NCI-H446 treated with DMSO at 0.1 percent for 48 hours (cell line): ENCODE measurements at regions not wholly inside any gene's neighbourhood (a gene's known extent, or its start where the extent isn't known, plus 50 kb on each side); places are given as distances from the start of the nearest gene placed in this dataset.
"Not testable (repeated sequence)": the region's sequence is repeated elsewhere in the genome, so short reads cannot be mapped to it uniquely, and the experiment has no call there.

Experiments
- DNase-seq: peaks from one replicate; lab custom pipeline; 2025; lab: John Stamatoyannopoulos, UW

DNA sequence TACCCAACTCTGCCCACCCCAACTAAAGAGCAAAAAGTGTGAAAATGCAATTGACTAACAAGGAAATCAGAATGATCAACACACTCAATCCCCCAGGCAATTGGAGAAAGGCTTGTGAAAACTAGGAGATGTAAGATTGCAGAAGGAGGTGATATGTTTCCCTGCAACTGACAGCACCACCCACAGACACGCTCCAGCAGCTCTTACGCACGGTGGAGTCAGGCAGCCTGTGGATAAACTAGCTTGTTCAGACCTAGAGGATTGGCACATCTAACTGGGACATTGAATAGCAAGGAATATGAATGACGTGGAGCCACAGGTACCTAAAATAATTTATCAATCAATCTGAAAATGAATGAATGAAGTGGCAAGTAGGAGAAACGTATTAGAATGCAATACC is 125.7 kb upstream of the MYO3A start:
- DNase-seq = no peak

GRCh38 chr10:25811052-25811685 is 122.9 kb upstream of the MYO3A start:
- DNase-seq = no peak

- DNase-seq = no peak
Observed at GRCh38 chr10:25813511-25813910, 120.5 kb upstream of the MYO3A start.

DNA sequence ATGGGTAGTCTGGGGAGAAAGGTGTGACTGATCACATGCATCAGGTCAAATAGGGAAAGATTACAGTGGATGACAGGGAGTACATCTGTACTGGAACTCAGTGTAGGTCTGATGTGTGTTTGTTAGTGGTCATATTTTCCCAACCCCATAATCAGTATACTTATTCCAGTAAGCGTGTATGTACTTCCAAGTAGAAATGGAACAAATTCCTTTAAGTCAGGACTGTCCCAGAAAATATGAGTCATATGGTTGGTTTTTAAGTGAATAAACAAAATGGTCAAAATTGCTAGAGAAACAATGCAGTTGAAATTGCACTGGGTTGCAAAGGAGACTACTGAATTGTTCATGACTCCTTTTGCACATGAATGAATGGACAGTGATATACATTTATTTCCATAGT is 118.8 kb upstream of the MYO3A start:
- no peak for DNase-seq

- no peak for DNase-seq
Observed at GRCh38 chr10:25815999-25816768, 117.8 kb upstream of the MYO3A start.

- no peak for DNase-seq
Observed at GRCh38 chr10:25817200-25817599, 116.8 kb upstream of the MYO3A start.

GRCh38 chr10:25818751-25819150 is 115.3 kb upstream of the MYO3A start:
- no peak for DNase-seq

DNA sequence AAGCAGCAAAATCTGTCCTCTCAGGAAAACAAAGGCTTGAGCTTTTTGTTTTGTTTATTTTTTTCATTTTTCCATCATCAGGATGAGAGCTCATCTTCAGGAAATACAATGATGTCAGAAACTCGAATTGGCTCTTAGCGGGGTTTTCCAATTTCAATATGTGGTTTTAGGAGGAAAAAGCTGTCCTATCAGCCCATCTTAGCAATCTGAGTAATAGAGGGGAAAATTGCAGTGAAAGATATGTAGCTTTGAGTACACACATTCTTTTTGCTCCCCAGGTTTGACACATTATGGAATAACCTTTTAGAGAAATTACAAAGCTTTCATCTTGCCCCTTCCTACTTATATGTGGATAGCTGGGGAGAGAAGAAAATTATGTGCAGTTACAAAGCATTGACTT is 113.6 kb upstream of the MYO3A start:
- no peak for DNase-seq

DNA sequence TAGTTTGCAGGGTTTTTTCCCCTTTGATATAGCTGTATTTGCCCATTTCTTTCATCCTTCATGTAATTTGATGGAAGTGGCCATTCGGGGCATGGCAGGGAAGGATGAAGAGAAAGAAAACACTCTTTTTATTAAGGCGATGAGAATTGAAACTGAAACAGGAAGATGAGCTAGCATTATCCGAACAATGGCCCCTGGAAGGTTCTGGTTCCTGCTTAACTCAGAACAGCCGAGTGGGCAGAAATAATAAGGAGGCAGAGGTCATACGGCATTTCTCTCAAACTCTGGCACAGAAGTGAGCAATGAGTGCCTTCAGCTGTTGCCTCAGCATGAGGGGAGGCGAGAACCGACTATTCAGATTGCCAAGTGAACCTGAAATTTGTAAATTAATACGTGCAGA is 113.2 kb upstream of the MYO3A start:
- DNase-seq = peak; percentile 30

- no peak for DNase-seq
Observed at GRCh38 chr10:25824050-25824449, 110.0 kb upstream of the MYO3A start.

DNA sequence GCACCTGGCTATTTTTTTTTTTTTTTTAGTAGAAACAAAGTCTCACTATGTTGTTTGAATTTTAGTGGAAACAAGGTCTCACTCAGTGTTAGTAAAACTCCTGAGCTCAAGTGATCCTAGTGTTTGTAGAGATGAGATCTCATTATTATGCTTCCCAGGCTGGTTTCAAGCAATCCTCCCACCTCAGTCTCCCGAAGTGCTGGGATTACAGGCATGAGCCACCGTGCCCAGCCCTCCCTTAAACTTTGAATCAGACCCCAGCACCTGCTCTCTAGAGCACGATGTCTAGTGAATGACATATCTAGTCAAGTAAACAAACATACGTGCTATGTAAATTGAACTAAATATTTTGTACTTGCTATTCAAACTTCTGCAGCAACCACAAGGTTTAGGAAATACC is 105.6 kb upstream of the MYO3A start:
- no peak for DNase-seq

GRCh38 chr10:25831080-25831479 is 102.9 kb upstream of the MYO3A start:
- DNase-seq = no peak

GRCh38 chr10:25839683-25840082 is 94.3 kb upstream of the MYO3A start:
- DNase-seq = no peak

GRCh38 chr10:25840875-25841274 is 93.2 kb upstream of the MYO3A start:
- not testable (repeated sequence) for DNase-seq

GRCh38 chr10:25842146-25842545 is 91.9 kb upstream of the MYO3A start:
- DNase-seq = no peak

GRCh38 chr10:25843551-25844170 is 90.4 kb upstream of the MYO3A start:
- no peak for DNase-seq

DNA sequence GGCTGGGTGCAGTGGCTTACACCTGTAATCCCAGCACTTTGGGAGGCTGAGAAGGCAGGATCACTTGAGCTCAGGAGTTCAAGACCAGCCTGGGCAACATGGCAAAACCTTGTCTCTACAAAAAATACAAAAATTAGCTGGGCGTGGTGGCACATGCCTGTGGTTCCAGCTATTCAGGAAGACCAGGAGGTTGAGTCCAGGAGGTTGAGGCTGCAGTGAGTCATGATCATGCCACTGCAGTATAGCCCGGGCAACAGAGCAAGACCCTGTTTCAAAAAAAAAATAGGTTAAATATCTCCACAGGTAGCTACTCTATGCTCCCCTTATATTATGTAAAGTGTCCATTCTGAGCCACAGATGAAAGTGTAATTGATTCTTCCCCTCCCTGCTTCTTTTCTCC is 89.3 kb upstream of the MYO3A start:
- DNase-seq = not testable (repeated sequence)

DNA sequence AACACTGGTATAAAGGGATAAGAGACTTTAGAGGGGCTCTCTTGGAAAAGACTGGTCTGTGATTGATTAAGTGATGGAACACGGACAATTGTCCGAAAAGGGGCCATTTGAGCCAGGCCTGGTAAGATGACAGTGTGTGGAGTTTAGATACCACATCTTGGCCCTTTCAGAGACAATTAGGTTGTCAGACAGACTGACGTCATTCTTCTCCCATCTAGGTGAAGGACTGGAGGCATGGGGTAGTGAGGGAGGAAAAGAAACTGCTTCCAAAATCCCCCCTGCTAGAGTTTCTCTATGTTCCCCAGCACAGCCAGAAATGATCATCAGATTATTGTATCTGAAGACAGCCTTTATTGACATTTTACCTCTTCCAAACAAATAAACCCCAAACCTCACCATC is 84.8 kb upstream of the MYO3A start:
- DNase-seq = no peak

DNA sequence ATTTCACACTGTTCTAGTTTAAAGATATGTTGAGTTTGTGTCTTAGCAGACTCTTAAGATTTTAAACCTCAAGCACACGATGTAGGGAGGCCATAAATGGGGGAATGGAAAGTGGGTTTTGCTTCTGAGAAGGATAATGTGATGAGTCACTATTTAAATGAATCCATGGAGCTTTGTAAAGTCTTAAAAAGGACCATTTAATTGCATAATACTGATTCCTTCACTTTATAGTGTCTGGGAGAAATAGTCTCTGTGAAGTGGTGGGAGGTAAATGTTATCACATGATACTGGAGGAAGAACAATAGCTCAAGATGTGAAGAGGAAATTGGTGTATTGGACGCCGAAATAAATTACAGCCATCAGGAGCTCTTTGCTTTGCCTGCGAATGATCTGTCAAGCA is 84.0 kb upstream of the MYO3A start:
- DNase-seq = no peak

- no peak for DNase-seq
Observed at GRCh38 chr10:25851548-25851947, 82.5 kb upstream of the MYO3A start.

DNA sequence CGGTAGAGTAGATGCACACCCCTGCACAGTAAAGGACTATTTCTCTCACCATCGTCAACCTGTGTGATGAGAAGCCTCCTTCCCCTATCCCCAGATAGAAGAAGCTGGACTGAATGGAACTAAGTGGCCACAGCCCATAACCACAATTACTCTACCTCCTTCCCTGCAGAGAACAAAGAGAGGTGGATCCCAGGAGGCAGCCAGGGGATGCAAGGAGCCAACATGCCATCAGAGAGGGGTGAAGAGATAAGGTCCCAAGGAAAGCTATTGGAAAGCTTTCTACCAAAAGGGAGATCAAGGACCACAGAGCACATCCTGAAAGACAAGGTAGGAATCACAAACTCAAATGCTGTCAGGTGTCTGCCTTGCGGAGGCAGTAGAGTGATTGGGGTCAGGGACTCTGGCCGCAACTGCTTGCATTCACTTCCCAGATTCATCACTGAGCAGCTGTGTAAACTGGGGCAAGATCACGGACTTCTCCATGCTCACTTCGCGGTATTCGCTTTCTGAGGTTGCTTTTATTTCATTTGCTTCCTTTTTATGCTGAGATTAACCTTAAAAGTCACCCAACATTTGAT is 81.6 kb upstream of the MYO3A start:
- no peak for DNase-seq

DNA sequence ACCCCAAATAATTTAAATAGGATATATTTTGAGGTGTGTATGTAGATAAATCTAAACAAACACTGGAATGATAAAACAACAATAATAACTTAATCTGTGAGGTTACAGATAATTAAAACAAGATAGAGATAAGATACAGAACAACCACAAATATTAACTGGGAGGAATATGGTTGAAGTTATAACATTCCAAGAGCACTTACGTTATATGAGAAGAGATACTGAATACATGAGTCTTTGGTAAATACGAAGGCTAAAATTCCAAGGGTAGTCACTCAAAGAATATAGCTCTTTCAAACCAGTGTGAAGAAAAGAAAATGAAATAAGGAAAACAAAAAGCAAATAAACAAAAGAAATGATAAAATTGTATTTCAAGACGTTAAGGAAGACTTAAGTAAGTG is 76.0 kb upstream of the MYO3A start:
- DNase-seq = no peak

- DNase-seq = no peak
Observed at GRCh38 chr10:25865267-25865666, 68.8 kb upstream of the MYO3A start.
